Astrocyte (in vitro differentiated cells and primary cell): ENCODE measurements at regions not wholly inside any gene's neighbourhood (a gene's known extent, or its start where the extent isn't known, plus 50 kb on each side); places are given as distances from the start of the nearest gene placed in this dataset.
A peak's percentile ranks its signal among the peaks of the same experiment; 100 is the strongest.

Experiments used
- DNase-seq: peaks from one replicate; pipeline ENCODE4 v3.0.0-alpha.2; 2010; ENCODE audit warnings: low read depth
- FAIRE-seq: peaks from 2 replicates; lab custom pipeline; 2011; peaks lifted over from hg19 to GRCh38; lab: Jason Lieb, UNC
- H2AFZ ChIP-seq: 2 replicates; pipeline ENCODE4 v1.6.0; 2012; ENCODE audit warnings: low read depth, low read length, inconsistent platforms
- H3K27ac ChIP-seq: 2 replicates; pipeline ENCODE4 v1.5.1; 2011; ENCODE audit warnings: low read depth, low read length, inconsistent platforms
- H3K27me3 ChIP-seq: 2 replicates; pipeline ENCODE4 v1.6.0; 2011; ENCODE audit warnings: low read length, inconsistent platforms; ENCODE audit not compliant: insufficient read depth
- H3K36me3 ChIP-seq: 2 replicates; pipeline ENCODE4 v1.5.1; 2011; ENCODE audit warnings: low read length, inconsistent platforms; ENCODE audit not compliant: insufficient read depth
- H3K4me1 ChIP-seq: 2 replicates; pipeline ENCODE4 v1.5.1; 2011; ENCODE audit warnings: low read length, inconsistent platforms; ENCODE audit not compliant: insufficient read depth
- H3K4me2 ChIP-seq: 2 replicates; pipeline ENCODE4 v1.6.0; 2012; ENCODE audit warnings: low read length, inconsistent platforms
- H3K4me3 ChIP-seq: 2 replicates; pipeline ENCODE4 v1.5.1; 2011; ENCODE audit warnings: low read depth, mild to moderate bottlenecking, low read length, inconsistent platforms; ENCODE audit not compliant: insufficient read depth
- H3K79me2 ChIP-seq: 2 replicates; pipeline ENCODE4 v1.6.0; 2012; ENCODE audit warnings: mild to moderate bottlenecking, low read length, inconsistent platforms; ENCODE audit not compliant: insufficient read depth
- H3K9ac ChIP-seq: 2 replicates; pipeline ENCODE4 v1.6.0; 2012; ENCODE audit warnings: mild to moderate bottlenecking, low read length, inconsistent platforms
- H3K9me3 ChIP-seq: 2 replicates; pipeline ENCODE4 v1.5.1; 2012; ENCODE audit warnings: low read depth, mild to moderate bottlenecking, low read length, inconsistent platforms; ENCODE audit not compliant: insufficient read depth
- H4K20me1 ChIP-seq: 2 replicates; pipeline ENCODE4 v1.6.0; 2012; ENCODE audit warnings: low read length, inconsistent platforms; ENCODE audit not compliant: insufficient read depth
- H3K27ac Mint-ChIP-seq: one replicate; pipeline ENCODE4 v1.8.0; 2021; ENCODE audit warnings: mild to moderate bottlenecking, mixed read lengths; ENCODE audit not compliant: unreplicated experiment
- H3K27me3 Mint-ChIP-seq: one replicate; pipeline ENCODE4 v1.8.0; 2021; ENCODE audit warnings: low read depth, mixed read lengths; ENCODE audit not compliant: unreplicated experiment
- H3K36me3 Mint-ChIP-seq: one replicate; pipeline ENCODE4 v1.8.0; 2021; ENCODE audit warnings: low read depth, mixed read lengths; ENCODE audit not compliant: unreplicated experiment
- H3K4me1 Mint-ChIP-seq: one replicate; pipeline ENCODE4 v1.8.0; 2021; ENCODE audit warnings: low read depth, mixed read lengths; ENCODE audit not compliant: unreplicated experiment
- H3K4me3 Mint-ChIP-seq: one replicate; pipeline ENCODE4 v1.8.0; 2021; ENCODE audit warnings: mild to moderate bottlenecking, moderate library complexity, mixed read lengths; ENCODE audit not compliant: unreplicated experiment
- H3K9me3 Mint-ChIP-seq: one replicate; pipeline ENCODE4 v1.8.0; 2021; ENCODE audit warnings: mild to moderate bottlenecking, mixed read lengths; ENCODE audit not compliant: unreplicated experiment
- EZH2 ChIP-seq: IDR thresholded peaks from 2 replicates; pipeline ENCODE4 v1.6.1; 2012; ENCODE audit warnings: mild to moderate bottlenecking, low read length, inconsistent platforms; ENCODE audit not compliant: insufficient read depth
- TF ChIP-seq, protein P1 (sequence below): IDR thresholded peaks from 2 replicates; pipeline ENCODE4 v1.5.1; 2011; ENCODE audit warnings: low read depth, mild to moderate bottlenecking, inconsistent platforms, low read length, moderate library complexity; ENCODE audit not compliant: insufficient read depth

DNA sequence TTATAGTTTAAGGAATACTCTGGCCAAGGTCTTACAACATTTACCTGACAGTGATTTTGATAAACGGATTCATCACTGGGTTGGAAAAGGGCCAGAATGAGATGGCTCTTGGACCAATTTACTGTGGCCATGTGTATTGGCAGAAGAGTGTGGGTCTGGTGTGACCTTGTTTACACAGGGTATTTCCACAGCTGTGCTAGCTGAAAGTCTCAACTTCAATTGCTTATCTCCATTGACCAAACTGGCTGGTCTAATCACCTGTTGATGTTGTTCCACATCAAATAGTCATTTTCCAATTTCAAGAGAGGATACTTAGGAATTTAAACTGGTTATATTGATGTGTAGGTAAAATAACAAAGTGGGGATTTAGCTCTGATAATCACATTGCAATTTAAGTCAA, 501.6 kb upstream of the MAP3K7 start:
- Mint-ChIP-seq H3K27me3 (no peaks in the 10 kb centered on the region), H3K4me1 (no peaks in the 10 kb centered on the region), H3K9me3 (no peaks in the 10 kb centered on the region), H3K27ac (no peak overlapping the region), H3K4me3 (no peak overlapping the region), H3K36me3 (no peaks in the 10 kb centered on the region)
- FAIRE-seq, result no peak
- H3K9ac ChIP-seq, result no peak overlapping the region
- no peak overlapping the region for H3K4me2 ChIP-seq
- DNase-seq, result no peak
- no peaks in the 10 kb centered on the region for H3K27me3 ChIP-seq
- no peaks in the 10 kb centered on the region for H3K9me3 ChIP-seq
- no peak overlapping the region for H2AFZ ChIP-seq
- H3K79me2 ChIP-seq, result no peaks in the 10 kb centered on the region
- no peak for TF ChIP-seq EZH2
- TF ChIP-seq, protein P1, sequence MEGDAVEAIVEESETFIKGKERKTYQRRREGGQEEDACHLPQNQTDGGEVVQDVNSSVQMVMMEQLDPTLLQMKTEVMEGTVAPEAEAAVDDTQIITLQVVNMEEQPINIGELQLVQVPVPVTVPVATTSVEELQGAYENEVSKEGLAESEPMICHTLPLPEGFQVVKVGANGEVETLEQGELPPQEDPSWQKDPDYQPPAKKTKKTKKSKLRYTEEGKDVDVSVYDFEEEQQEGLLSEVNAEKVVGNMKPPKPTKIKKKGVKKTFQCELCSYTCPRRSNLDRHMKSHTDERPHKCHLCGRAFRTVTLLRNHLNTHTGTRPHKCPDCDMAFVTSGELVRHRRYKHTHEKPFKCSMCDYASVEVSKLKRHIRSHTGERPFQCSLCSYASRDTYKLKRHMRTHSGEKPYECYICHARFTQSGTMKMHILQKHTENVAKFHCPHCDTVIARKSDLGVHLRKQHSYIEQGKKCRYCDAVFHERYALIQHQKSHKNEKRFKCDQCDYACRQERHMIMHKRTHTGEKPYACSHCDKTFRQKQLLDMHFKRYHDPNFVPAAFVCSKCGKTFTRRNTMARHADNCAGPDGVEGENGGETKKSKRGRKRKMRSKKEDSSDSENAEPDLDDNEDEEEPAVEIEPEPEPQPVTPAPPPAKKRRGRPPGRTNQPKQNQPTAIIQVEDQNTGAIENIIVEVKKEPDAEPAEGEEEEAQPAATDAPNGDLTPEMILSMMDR, result no peak
- no peaks in the 10 kb centered on the region for H4K20me1 ChIP-seq
- H3K36me3 ChIP-seq, result no peaks in the 10 kb centered on the region
- no peak overlapping the region for H3K4me3 ChIP-seq
- H3K27ac ChIP-seq, result no peak overlapping the region
- H3K4me1 ChIP-seq, result no peaks in the 10 kb centered on the region

DNA sequence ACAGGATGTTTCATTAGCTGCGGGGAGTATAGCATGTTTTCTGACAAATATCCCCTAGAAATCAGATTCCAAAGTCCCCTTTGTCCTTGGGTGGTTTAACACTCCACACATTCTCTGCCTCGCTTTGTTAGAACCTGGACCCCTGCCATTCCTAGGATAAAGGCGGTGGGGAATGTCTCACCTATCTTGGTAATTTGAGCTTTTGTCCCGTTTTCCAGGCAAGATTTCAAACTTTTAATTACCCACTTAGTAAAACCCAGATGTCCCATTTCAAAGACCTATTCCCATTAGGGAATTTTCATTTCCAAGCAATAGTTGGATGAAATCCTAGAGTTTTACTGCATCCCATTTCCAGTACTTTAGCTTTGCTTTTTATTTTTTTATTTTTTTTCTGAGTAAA, 501.0 kb upstream of the MAP3K7 start:
- no peaks in the 10 kb centered on the region for H3K9me3 Mint-ChIP-seq
- FAIRE-seq, result no peak
- Histone ChIP-seq H3K27ac (no peak overlapping the region), H3K9me3 (no peaks in the 10 kb centered on the region), H3K4me3 (no peak overlapping the region), H4K20me1 (no peaks in the 10 kb centered on the region), H3K36me3 (no peaks in the 10 kb centered on the region), H3K27me3 (no peaks in the 10 kb centered on the region), H3K9ac (no peak overlapping the region), H3K4me1 (no peaks in the 10 kb centered on the region), H3K4me2 (no peak overlapping the region), H3K79me2 (no peaks in the 10 kb centered on the region), H2AFZ (no peak overlapping the region)
- peaks cover 6% of the 10 kb centered on the region for H3K4me1 Mint-ChIP-seq
- no peak for DNase-seq
- H3K4me3 Mint-ChIP-seq, result no peak overlapping the region
- H3K36me3 Mint-ChIP-seq, result no peaks in the 10 kb centered on the region
- no peaks in the 10 kb centered on the region for H3K27me3 Mint-ChIP-seq
- no peak for TF ChIP-seq EZH2
- TF ChIP-seq, protein P1, result no peak
- H3K27ac Mint-ChIP-seq, result no peak overlapping the region

DNA sequence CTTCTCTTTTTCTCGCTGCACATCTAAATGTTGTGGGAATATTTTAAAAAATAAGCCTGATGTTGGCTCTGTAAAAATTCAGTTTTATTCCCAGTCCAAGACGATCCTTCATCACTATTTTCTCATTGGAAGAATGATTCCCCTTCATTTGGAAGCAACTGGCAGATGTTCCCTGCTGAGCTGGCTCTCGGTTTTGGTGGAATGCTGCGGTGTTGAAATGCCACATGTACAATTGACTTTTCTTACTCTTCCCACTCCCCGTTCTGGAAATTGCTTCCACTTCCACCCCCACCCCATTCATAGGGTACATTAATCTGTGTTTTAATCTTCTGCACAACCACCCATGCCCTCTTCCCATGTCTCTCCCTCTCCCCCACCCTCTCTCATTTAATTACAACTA, 496.3 kb upstream of the MAP3K7 start:
- Mint-ChIP-seq H3K27ac (no peak overlapping the region), H3K9me3 (no peaks in the 10 kb centered on the region), H3K36me3 (no peaks in the 10 kb centered on the region), H3K4me3 (no peak overlapping the region), H3K4me1 (peaks cover 24% of the 10 kb centered on the region), H3K27me3 (no peaks in the 10 kb centered on the region)
- H3K4me3 ChIP-seq, result no peak overlapping the region
- H4K20me1 ChIP-seq, result no peaks in the 10 kb centered on the region
- DNase-seq, result peak; percentile 41
- no peak for FAIRE-seq
- H2AFZ ChIP-seq, result no peak overlapping the region
- no peak overlapping the region for H3K9ac ChIP-seq
- H3K27me3 ChIP-seq, result no peaks in the 10 kb centered on the region
- no peak overlapping the region for H3K27ac ChIP-seq
- TF ChIP-seq, protein P1, result no peak
- no peak for TF ChIP-seq EZH2
- no peaks in the 10 kb centered on the region for H3K79me2 ChIP-seq
- H3K36me3 ChIP-seq, result no peaks in the 10 kb centered on the region
- H3K4me2 ChIP-seq, result peak overlapping the region; percentile 32
- peaks cover 13% of the 10 kb centered on the region for H3K4me1 ChIP-seq
- no peaks in the 10 kb centered on the region for H3K9me3 ChIP-seq
